ENCODE measurements at regions not wholly inside any gene's neighbourhood (a gene's known extent, or its start where the extent isn't known, plus 50 kb on each side); places are given as distances from the start of the nearest gene placed in this dataset.
A peak's percentile ranks its signal among the peaks of the same experiment; 100 is the strongest.

DNA sequence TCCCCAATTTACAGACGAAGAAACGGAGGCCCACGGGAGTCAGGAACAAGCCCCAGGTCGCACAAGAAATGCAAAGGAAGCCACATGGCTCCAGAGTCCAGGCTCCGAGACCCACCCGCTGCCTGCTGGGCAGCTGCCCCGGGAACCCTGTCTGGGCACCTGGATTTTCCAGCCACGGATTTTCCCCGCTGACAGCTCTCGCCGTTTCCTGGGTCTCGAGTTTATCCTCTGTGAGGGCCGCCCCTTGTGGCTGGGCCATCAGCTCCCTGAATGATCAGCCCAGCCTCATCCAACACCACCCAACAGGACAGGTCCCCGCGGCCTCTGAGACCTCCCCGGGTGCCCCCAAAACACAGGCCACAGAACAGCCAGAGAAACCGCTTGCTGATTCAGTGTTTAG lies 189.7 kb downstream of the BRD1 start:
- DNase-seq, result no peak

DNA sequence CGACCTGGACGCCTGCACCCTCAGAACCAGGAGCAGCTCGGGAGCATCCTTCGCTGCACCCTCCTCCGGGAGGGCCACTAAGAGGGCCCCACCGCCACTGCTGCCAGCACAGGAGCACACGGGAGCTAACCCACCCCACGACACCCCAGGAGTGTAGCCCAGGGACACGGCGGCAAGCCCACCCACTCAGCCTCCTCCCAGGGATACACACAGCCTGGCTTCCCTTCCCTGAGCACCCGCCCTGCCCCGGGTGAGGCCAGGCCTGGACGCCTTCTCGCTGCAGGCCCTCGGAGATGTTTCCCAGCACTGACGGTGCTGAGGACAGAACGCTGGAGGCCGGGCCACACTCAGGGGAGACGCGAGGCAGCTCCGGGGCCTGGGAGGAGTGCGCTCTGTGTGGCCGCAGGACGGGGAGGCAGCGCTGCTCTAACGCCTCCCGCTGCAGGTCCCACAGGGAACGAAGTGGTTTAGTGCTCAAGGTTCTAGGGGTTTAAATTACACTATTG lies 190.4 kb downstream of the BRD1 start:
- DNase-seq, result no peak

DNA sequence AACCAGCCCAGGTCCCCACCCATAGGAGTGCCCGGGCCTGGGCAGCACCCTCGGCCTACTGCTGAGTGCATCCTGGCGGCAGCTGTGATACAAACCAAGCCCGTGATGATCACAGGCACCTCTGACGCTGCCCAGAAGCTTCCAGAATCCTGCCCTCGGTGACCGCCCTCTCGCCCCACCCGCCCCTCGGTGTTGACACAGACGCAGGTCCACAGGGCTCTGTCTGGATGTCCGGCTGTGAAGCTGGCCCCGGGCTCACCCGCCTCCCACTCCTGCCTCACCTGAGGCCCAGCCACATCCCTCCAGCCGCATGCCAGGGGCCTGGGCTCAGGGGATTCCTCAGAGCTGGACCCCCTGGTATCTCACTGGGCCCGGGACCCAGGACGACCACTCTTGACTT lies 191.0 kb downstream of the BRD1 start:
- DNase-seq, result no peak

DNA sequence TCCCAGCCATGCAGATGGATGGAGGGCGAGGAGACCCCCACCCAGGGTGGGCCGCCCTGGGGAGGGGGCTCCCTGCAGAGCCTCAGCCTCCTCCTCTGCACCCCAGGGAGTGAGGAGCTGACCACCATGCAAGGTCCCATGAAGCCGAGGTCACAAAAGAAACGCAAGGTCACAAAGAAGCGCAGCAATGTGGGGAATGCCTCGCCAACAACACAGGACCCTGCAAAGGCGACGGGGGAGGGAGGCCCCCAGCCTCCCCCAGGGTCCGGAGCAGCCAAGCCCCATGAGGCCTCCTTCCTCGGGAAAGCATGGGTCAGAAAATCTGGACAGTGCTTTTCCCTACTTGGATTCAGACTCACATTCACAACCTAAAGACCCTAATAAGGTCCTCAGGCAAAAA lies 191.5 kb downstream of the BRD1 start:
- DNase-seq, result no peak

DNA sequence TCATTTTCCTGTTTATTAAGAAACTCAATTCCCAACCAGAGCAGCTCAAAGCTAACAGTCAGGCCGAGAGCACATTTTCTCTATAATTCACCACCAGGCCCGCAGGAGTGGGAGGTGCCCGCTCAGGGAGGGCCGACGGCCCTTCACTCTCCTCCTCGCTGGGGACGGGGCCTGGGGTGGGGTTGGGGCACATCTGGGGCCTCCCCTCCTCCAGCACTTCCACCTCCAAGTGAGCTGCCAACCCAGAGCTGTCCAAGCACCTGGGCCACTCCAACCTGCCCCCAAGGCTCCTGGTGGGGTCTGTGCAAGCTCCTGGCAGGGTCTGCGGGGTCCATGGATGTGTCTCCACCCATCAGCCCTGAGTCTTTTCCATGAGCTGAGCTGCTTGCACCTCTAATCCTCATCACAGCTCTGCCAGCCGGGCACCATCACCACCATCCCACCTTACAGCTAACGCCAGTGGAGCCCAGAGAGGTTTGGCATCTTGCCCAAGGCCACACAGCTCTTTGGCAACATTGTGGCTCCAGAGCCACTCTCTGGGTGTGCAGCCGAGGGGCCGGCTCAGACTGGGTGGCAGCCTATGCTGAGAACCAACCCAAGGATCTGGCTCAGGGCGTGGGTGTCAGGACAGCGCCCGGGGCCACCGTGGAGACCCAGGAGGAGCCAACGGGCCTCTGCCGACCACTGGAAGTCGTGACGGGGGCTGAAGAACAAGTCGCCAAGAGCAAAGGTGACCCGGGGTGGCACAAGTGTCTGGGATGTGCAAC lies 193.5 kb downstream of the BRD1 start:
- no peak for DNase-seq

DNA sequence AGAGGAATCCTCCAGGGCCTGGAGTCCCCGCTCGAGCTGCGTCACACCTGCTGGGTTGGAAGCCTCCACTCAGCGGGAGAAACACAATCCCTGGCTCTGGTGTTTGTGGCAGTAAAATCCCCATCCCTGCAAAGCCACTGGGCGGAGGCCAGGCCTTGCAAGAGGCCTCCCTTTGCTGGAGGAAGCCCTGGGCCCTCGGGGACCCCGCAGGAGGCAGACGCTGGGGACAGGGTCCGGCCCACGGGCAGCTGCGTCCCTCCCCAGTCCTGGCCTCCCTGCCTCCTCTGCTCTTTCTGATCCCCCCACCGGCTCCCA lies 194.7 kb downstream of the BRD1 start:
- no peak for DNase-seq

DNA sequence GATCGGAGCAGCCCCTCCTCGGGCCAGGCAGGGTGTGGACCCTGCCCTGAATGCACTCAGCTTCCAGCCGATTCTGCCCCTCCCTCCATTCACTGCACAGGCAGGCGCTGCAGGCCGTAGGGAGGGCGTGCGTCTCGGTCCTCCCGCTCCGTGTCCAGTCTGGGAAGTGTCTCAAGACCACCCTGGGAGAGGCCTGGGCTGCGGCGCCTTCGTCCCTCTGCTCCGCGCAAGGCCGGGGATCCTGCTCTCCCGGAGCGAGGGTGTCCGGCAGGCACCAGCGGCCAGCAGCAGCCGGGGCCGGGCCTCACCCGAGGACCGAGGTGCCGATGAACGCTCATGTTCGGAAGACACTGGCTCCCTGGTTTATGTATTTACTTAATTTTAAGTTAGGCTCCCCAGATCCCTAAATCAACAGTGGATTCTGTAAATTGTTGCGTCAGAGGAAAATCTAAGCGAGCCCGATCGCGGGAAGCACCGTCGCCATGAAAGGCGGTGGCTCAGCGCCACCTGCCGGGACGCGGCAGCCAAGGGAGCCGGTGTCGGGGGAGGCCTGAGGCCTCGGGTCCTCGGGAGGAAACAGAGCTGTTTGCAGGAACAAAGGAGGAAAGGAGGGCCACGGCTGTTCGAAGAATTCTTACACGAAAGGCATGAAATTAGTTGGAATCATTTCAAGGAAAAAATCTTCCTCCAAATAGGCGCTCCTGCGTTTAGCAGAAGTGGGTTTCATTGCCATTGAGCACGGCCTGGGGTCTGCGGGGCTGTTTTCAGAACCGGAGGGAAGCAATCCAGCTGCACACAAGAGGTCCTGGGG lies 195.3 kb downstream of the BRD1 start:
- peak; percentile 11 for DNase-seq

DNA sequence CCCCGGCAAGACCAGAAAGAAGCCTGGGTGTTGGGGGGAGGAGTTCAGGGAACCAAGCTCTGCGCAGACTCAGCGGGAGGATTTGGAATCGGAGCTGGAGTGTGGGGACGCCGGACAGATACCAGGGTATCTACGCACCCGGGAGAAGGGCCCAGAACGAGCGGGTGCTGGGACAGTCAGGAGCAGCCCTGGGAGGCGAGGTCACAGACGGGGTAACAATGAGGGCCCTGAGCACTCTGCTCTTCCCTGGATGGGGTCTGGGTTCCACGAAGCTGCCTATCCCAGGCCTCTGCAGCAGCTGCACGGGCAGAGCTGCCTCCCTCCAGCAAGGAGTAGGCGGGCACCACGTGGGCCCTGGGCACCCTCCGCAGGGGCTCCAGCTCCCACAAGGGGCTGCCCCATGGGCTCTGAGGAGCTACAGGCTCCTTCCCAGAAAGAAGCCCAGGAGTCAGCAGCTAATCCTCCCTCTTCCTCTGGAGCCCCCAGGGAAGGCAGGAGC lies 197.2 kb downstream of the BRD1 start:
- DNase-seq, result no peak

DNA sequence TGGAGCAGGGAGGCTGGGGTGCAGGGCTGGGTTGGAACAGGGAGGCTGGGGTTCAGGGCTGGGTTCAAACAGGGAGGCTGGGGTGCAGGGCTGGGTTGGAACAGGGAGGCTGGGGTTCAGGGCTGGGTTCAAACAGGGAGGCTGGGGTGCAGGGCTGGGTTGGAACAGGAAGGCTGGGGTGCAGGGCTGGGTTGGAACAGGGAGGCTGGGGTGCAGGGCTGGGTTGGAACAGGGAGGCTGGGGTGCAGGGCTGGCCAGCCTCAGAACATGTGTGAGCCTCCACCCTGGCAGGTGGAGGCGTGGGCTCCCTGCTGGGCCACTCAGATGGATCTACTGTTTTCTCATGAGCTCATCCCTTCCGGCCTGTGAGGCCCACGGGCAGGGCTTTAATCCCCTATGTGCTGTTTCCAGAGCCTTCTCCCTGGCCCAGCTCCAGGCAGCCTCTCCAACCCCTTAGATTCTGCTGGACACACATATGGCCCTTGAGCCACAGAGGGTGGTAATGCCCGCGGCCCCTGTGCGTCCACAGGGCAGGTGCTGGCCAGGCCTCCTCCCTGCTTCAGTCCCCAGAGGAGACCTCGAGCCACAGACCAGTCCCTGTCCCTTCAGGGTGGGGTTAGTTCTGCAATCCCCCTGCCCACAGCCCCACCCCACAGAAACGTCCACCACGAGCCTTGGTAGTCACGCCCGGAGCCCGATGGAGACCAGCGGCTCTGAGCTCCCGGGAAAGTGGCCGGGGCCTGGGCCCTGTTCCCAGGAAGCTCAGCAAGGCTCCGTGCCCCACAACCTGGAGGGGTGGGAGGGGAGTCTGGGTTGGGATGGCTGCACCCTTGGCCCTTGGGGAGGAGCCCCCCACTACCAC lies 197.9 kb downstream of the BRD1 start:
- DNase-seq, result no peak

DNA sequence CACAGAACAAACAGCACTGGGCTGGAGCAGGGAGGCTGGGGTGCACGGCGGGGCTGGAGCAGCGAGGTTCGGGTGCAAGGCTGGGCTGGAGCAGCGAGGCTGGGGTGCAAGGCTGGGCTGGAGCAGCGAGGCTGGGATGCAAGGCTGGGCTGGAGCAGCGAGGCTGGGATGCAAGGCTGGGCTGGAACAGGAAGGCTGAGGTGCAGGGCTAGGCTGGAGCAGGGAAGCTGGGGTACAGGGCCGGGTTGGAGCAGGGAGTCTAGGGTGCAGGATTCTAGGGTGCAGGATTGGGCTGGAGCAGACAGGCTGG lies 198.5 kb downstream of the BRD1 start:
- no peak for DNase-seq

DNA sequence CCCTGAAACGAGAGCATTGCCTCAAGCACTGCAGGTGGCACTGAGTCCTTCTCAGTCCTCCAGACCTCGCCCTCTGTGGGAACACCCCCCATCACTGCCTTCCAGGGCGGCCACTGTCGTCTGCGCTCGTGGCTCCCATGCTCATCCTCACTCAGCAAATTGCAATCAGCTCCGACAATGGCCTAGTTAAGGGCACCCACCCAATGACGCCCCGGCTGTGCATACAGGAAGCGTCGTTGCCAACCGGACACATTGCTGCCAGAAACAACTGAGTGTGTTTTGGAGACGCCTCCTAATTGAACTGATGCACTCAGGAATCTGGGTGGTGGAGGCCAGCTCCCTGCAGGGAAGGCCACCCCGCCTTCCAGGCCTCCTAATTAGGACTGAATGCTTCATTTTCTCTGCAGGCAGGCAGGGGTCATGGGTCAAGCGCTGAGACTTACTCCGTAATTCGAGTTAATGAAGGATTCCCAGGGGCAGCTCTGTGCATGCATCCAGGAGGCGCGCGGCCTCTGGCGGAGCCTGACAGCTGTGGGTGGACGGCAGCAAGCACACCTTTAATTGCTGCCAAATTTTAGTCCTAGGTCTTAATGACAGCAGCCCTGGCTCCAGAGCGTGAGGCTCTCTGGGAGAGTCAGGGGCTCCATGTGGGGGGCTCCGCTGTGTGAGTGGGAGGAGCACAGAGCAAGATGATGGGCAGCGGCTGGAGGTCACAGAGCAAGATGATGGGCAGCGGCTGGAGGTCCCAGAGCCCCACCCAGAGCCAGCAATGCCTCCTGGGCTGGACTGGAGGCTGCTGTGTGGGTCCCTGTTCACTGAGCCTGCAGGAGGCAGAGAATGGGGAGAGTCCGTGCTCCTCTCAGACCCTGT lies 199.0 kb downstream of the BRD1 start:
- no peak for DNase-seq

DNA sequence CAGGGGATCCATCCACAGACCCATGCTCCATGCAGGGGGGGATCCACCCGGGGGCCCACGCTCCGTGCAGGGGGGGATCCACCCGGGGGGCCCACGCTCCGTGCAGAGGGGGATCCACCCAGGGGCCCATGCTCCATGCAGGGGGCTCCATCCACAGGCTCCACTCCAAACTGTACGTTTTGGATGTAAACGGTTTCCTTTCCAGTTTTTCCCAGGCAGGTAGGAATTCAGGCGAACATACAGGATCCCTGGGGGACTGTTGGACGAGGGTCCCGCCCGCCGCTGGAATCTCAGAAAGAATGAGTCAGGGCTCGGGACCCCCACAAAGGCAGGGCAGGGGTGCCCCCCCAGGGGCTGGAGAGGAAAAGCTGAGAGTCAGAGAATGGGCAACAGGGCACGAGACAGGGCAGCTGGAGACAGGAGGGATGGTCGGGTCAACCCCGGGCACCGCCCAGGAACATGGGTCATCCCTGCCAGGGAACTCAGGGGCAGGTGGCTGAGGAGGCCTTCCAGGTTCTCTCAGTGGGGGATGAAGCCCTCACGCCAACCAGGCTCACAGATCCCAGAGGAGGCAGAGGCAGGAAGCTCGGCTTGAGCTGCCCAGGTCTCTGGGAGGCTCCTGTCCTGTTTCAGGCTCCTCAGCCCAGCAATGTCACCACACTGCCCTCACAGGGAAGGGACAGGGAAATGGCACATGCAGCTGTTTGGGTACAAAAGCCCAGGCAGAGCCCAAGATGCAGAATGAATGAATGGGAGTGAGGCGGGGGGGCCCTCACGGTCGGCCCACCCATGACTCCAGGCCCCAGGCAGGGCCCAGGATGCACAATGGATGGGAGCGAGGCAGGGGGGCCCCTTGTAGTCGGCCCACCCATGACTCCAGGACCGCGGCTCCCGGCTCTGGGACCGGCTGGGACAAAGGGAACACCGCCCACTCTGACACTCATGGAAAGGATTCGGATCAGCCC lies 200.2 kb downstream of the BRD1 start:
- DNase-seq, result no peak

DNA sequence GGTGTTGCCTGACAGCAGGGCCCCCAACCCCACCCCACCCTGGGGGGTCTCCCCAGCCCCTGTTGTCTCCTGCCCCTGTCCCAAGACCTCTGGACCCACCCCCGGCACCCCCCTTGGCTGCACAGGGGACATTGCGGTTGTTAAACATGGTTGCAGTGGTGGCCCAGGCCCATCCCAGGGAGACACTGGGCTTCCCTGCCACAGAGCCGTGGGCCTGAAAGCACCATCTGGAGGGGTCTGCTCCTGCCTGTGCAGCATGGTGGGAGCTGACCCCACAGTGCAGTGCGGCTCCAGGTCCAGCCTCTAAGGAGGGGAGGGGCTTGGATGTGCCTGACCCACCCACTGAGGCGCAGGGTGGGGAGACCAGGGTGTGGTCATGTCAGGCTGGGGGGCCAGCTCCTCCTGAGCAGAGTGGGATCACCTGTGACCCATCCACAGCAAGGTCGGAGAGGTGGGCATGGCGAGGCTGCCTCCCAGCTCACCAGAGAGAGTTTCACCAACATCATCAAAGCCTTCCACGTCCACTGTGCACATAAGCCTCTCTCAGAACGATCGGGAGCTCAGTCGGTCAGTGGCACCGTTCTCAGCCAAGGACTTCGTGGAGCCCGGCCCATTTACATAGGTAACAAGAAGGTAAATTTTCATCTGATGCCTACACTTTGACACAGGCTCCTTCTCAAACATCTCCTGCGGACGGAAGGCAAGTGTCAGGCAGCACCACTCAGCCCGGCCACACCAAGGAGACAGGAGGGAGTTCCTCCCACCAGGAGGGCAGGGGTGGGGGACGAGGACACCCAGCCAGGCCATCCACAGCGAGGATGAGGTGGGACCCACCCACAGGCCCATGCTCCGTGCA lies 201.1 kb downstream of the BRD1 start:
- no peak for DNase-seq

DNA sequence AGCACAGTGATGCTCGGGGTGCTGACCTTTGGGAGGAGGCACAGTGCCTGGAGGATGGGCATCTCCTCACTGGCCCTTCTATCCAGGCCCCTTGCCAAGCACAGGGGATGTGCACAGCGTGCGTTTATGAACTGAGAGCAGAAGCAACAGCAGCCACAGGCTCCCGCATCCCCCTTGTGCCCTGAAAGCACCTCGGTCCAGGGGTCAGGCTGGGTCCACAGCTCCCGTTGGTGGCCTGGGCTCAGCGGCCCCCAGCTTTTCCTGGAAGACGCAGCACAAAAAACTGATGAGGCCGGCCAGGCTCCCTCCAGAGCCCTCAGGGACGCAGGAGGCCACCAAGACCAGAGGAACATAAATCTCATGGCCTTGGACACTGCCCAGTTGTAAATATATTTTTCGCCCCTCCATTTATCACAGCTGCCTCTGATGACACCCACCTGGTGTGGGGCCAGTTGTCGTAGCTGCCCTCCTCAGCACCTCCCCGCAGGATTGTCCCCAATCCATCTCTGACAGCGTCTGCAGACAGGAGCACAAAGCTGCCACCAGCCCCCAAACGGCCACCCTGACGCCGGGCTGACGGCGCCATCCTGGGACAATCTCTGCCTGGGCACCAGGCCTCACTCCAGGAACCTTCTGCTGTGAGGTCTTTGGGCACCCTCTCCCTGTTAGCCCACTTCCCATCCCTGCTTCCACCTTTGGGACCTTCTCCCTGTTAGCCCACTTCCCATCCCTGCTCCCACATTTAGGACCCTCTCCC lies 203.1 kb downstream of the BRD1 start:
- no peak for DNase-seq

DNA sequence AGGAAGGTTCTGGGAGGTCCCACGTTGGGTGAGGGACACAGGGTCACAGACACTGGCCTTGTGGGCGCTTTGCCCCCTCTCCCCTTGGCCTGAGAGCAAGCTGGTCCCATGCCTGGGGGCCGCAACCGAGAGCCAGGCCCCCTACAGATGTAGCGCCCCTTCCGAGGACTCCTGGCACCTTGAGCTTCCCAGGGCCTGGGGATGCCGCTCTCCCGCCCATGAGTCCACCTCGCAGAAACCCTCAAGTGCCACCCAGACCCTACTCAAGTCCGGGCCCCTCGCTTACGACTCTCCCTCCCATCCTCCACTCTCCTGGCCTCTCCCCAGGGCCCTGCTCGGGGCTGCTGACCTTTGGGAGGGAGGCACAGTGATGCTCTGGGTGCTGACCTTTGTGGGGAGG lies 204.0 kb downstream of the BRD1 start:
- no peak for DNase-seq

DNA sequence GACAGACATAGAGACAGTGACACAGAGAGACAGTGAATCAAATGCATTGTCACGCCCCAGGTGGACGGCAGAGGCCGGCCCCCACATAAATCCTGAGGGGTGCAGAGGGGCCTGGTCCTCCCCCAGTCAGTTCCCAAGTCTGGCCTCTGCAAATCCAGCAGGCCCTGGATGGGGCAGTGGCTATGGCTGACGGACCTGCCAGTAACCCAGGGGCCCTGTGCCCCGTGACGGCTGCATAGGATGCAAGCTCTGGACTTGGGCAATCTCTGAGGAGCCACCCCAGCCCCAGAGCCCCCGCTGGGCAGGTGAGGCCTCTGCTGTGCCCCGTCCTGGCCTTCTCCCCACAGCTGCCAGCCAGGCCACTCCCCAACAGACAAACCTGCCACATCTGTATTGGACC lies 204.5 kb downstream of the BRD1 start:
- DNase-seq, result no peak

DNA sequence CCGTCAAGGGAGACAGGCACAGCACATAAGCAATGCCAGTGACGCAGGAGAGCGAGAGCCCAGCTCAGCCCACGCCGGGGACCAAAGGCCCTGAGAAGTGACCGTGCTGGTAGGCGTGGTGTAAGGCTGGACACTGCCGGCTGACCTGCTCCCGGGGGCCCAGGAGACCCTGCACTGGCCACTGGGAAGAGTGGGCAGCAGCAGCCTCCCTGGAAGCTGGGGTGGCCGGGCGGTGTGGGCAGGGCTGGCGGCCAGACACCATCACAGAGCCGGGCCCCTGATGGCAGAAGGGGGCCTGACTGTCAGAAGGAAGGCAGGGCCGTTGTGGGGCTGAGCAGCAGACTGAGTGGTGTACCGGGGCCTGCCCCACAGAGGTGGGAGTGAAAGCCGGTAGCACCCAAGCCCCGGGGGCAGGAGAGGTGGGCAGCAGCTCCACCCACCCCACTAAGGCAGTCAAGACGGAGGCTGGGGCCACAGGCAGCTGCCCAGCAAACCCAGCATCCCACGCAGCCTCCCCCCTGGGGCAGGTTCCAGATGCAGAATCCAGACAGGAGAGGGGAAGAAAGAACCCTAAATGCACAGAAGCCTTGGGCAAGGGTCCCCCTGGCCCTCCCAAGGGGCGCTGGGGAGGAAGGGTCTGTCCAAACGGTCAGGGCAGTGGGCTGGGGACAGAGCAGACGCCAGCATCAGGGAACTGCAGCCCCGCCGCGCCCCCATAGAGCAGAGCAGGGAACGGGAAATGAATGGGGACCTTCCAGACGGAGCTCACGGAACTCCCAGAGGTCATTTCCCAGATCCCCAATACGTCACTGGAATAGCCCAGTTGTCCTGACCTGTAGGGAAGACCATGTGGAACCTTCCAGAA lies 205.2 kb downstream of the BRD1 start:
- DNase-seq, result no peak

DNA sequence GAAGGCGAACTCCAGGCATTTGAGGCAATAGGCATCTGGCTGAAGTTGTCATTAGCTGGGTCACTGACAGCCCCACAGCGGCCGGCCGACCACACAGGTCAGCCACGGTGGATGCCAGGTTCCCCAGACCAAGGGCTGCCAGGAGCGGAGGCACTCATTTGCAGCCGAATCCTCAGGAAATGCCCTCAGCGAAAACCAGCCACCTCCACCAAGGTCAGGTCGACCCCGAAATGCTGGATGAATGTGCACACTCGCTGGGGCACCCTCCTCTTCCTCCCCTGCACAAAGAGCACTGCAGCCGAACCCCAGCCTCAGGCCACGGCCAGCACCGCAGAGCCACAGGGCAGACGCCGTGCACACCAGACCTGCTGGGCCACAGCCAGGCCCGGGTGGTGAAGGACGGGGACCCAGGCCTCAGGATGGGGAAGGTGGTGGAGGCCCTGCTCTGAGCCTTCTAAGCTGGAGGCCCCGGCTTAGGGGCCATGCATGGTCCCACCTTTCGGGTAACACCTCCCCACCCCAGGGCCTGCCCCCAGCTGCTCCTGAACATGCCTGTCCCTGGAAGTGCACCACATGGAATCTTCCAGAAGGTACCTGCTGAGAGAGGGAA lies 206.0 kb downstream of the BRD1 start:
- no peak for DNase-seq

All from GOT3 (cell line).